GM12892 (cell line): ENCODE measurements at regions not wholly inside any gene's neighbourhood (a gene's known extent, or its start where the extent isn't known, plus 50 kb on each side); places are given as distances from the start of the nearest gene placed in this dataset.

Source experiments
- POLR2A ChIP-seq: IDR thresholded peaks from 2 replicates; pipeline ENCODE4 v1.6.1; 2011; ENCODE audit warnings: low read depth, low read length, control low read depth
- POLR2AphosphoS5 ChIP-seq: IDR thresholded peaks from 2 replicates; pipeline ENCODE4 v1.6.1; 2011; ENCODE audit warnings: low read depth, low read length, control low read depth
- TAF1 ChIP-seq: IDR thresholded peaks from 2 replicates; pipeline ENCODE4 v1.6.1; 2011; ENCODE audit warnings: low read depth, mild to moderate bottlenecking, control low read depth, low read length, borderline replicate concordance

- TF ChIP-seq POLR2A (no peak), TAF1 (no peak), POLR2AphosphoS5 (no peak)
These were observed 479.0 kb upstream of the MKI67 start for GRCh38 chr10:128605180-128605579.
